Testis (tissue), 2 donors: ENCODE measurements at regions not wholly inside any gene's neighbourhood (a gene's known extent, or its start where the extent isn't known, plus 50 kb on each side); places are given as distances from the start of the nearest gene placed in this dataset.

ENCODE experiments used
- DNase-seq: peaks from one replicate; pipeline ENCODE4 v3.0.0-alpha.2; 2019
- H3K27ac ChIP-seq, 2 donors: fragments of 200-600 bp; sonication (generic); one replicate each; pipeline ENCODE4 v1.5.1; 2019
- H3K27me3 ChIP-seq: fragments of 200-600 bp; sonication (generic); one replicate; pipeline ENCODE4 v1.5.1; 2019
- H3K36me3 ChIP-seq: fragments of 200-600 bp; sonication (generic); one replicate; pipeline ENCODE4 v1.5.1; 2017; ENCODE audit warnings: low read depth; ENCODE audit errors: missing control alignments
- H3K4me1 ChIP-seq: fragments of 200-600 bp; sonication (generic); one replicate; pipeline ENCODE4 v1.5.1; 2019
- H3K4me3 ChIP-seq, 2 donors: fragments of 200-600 bp; sonication (generic); one replicate each; pipeline ENCODE4 v1.5.1; 2017 to 2019
- H3K9me3 ChIP-seq: fragments of 200-600 bp; sonication (generic); one replicate; pipeline ENCODE4 v1.5.1; 2017
- CTCF ChIP-seq, 3 experiments: fragments of 450-650 bp in 2 of 3; fragments of 200-600 bp in 1 of 3; sonication (generic) in 1 of 3; IDR thresholded peaks; one replicate each; pipeline ENCODE4 v1.5.1; 2016 to 2019; ENCODE audit warnings: antibody characterized with exemption in 3 of 3, mild to moderate bottlenecking in 2 of 3, moderate library complexity in 1 of 3
- POLR2A ChIP-seq: fragments of 450-650 bp; IDR thresholded peaks from one replicate; pipeline ENCODE4 v1.6.1; 2017; ENCODE audit warnings: antibody characterized with exemption, mild to moderate bottlenecking, moderate library complexity
- WGBS, 2 donors: methylation state at CpG; one replicate each; pipeline ENCODE4 v1.1.5; 2018; 5-methylcytosine and 5-hydroxymethylcytosine counted together
- intact Hi-C: fragments of 100-400 bp; cut with DNase I; formaldehyde crosslinking; loops from one replicate; pipeline ENCODE4 v1.15.1; 2023; ENCODE audit warnings: low total_unique reads

GRCh38 chr21:35573472-35574374 lies 486.6 kb downstream of the SETD4 start:
- no peaks in the 10 kb centered on the region for H3K36me3 ChIP-seq
- intact Hi-C loops, result no loop called here
- no peaks in the 10 kb centered on the region for H3K9me3 ChIP-seq
- no peaks in the 10 kb centered on the region for H3K27me3 ChIP-seq
- WGBS, 2 donors, result 53 to 59% methylated on average over 6 of the region's 6 CpGs
- peak; percentile 22 for DNase-seq
- no peak overlapping the region for H3K27ac ChIP-seq
- TF ChIP-seq POLR2A (no peak), CTCF (IDR thresholded peaks at IDR 0.05) (no peak)
- H3K4me1 ChIP-seq, result no peaks in the 10 kb centered on the region
- no peak overlapping the region for H3K4me3 ChIP-seq

GRCh38 chr21:35571910-35572309 lies 488.4 kb downstream of the SETD4 start:
- Histone ChIP-seq H3K4me3 (no peak overlapping the region), H3K27ac (no peak overlapping the region), H3K36me3 (no peaks in the 10 kb centered on the region), H3K4me1 (no peaks in the 10 kb centered on the region), H3K27me3 (no peaks in the 10 kb centered on the region), H3K9me3 (no peaks in the 10 kb centered on the region)
- TF ChIP-seq POLR2A, result no peak
- TF ChIP-seq CTCF (IDR thresholded peaks at IDR 0.05), result no peak
- 76 to 86% methylated on average over 7 of the region's 7 CpGs for WGBS, 2 donors
- intact Hi-C loops, result no loop called here
- DNase-seq, result no peak

GRCh38 chr21:35568643-35569042 lies 491.7 kb downstream of the SETD4 start:
- Histone ChIP-seq H3K9me3 (no peaks in the 10 kb centered on the region), H3K4me3 (no peak overlapping the region), H3K4me1 (peaks cover 13% of the 10 kb centered on the region), H3K27ac (no peak overlapping the region), H3K36me3 (no peaks in the 10 kb centered on the region), H3K27me3 (no peaks in the 10 kb centered on the region)
- no peak for TF ChIP-seq POLR2A
- no peak for TF ChIP-seq CTCF (IDR thresholded peaks at IDR 0.05)
- no peak for DNase-seq
- 69 to 81% methylated on average over 5 of the region's 5 CpGs for WGBS, 2 donors
- intact Hi-C loops, result no loop called here

- Histone ChIP-seq H3K4me3 (no peak overlapping the region), H3K27ac (no peak overlapping the region), H3K36me3 (no peaks in the 10 kb centered on the region), H3K27me3 (no peaks in the 10 kb centered on the region), H3K4me1 (peaks cover 13% of the 10 kb centered on the region), H3K9me3 (no peaks in the 10 kb centered on the region)
- intact Hi-C loops, result no loop called here
- WGBS, 2 donors, result 93 to 94% methylated on average over 3 of the region's 3 CpGs
- no peak for DNase-seq
- TF ChIP-seq POLR2A (no peak), CTCF (IDR thresholded peaks at IDR 0.05) (no peak)
Observed at GRCh38 chr21:35566874-35567273, 493.5 kb downstream of the SETD4 start.

- no peak for TF ChIP-seq CTCF (IDR thresholded peaks at IDR 0.05)
- no peak for TF ChIP-seq POLR2A
- peaks cover 13% of the 10 kb centered on the region for H3K4me1 ChIP-seq
- 51 to 52% methylated on average over 5 of the region's 5 CpGs for WGBS, 2 donors
- no peaks in the 10 kb centered on the region for H3K9me3 ChIP-seq
- no peak overlapping the region for H3K4me3 ChIP-seq
- H3K27ac ChIP-seq, result no peak overlapping the region
- no peaks in the 10 kb centered on the region for H3K27me3 ChIP-seq
- intact Hi-C loops, result no loop called here
- DNase-seq, result peak; percentile 24
- no peaks in the 10 kb centered on the region for H3K36me3 ChIP-seq
Observed at GRCh38 chr21:35565204-35565611, 495.1 kb downstream of the SETD4 start.
